Tibial nerve (tissue), 3 donors: ENCODE measurements at regions not wholly inside any gene's neighbourhood (a gene's known extent, or its start where the extent isn't known, plus 50 kb on each side); places are given as distances from the start of the nearest gene placed in this dataset.

Experiments
- CTCF ChIP-seq, 5 experiments: fragments of 200-600 bp in 3 of 5; fragments of 450-650 bp in 2 of 5; sonication (generic) in 3 of 5; IDR thresholded peaks; one replicate each; pipeline ENCODE4 v1.5.1; 2016 to 2019; ENCODE audit warnings: antibody characterized with exemption in 5 of 5, mild to moderate bottlenecking in 3 of 5, moderate library complexity in 2 of 5
- POLR2A ChIP-seq, 2 donors: fragments of 450-650 bp; IDR thresholded peaks; one replicate each; pipeline ENCODE4 v1.6.1; 2017; ENCODE audit warnings: antibody characterized with exemption in 2 of 2, mild to moderate bottlenecking in 2 of 2, moderate library complexity in 2 of 2

- TF ChIP-seq CTCF (IDR thresholded peaks at IDR 0.05) (no peak), POLR2A (IDR thresholded peaks at IDR 0.05) (no peak)
These were observed 865.6 kb upstream of the ID2 start for GRCh38 chr2:7816233-7816632.
